A549 (cell line): ENCODE measurements at regions not wholly inside any gene's neighbourhood (a gene's known extent, or its start where the extent isn't known, plus 50 kb on each side); places are given as distances from the start of the nearest gene placed in this dataset.

Experiments used
- ATAC-seq, 2 experiments: fragments of 200-7000 bp in 1 of 2; fragments of >200 bp in 1 of 2; cut with Nextera tagmentation in 1 of 2; cut with Tn5 transposase in 1 of 2; 3 replicates each; pipeline versions ENCODE4 v1.8.0 to v1.9.1; 2018 to 2020; ENCODE audit warnings: mild to moderate bottlenecking in 1 of 2, moderate library complexity in 1 of 2
- CTCF ChIA-PET: fragments of 300-600 bp; sonication (Branson Sonifier 250); formaldehyde crosslinking; extraction: SDS; loops from one replicate; lab custom pipeline; 2021; ENCODE audit warnings: antibody characterized with exemption, inconsistent platforms; lab: Yijun Ruan, JAX
- POLR2A ChIA-PET: fragments of 350-600 bp; formaldehyde crosslinking; extraction: SDS; loops from one replicate; lab custom pipeline; 2021; ENCODE audit warnings: antibody characterized with exemption, inconsistent platforms; lab: Yijun Ruan, JAX
- DNase-seq, 2 experiments: peaks; one replicate each; pipeline versions ENCODE4 v3.0.0 to v3.0.0-alpha.2; 2011 to 2016; ENCODE audit warnings: low read depth in 1 of 2, low spot score in 1 of 2
- FAIRE-seq: peaks from 2 replicates; lab custom pipeline; 2011; peaks lifted over from hg19 to GRCh38; lab: Jason Lieb, UNC
- H3K27ac ChIP-seq, 2 experiments: fragments of >200 bp; sonication (Bioruptor Twin); formaldehyde crosslinking; 3 replicates each; pipeline ENCODE4 v1.5.1; 2016 to 2017
- H3K4me1 ChIP-seq: fragments of >200 bp; sonication (Bioruptor Twin); formaldehyde crosslinking; 3 replicates; pipeline ENCODE4 v1.6.1; 2016
- H3K4me2 ChIP-seq: fragments of >200 bp; sonication (Bioruptor Twin); formaldehyde crosslinking; 3 replicates; pipeline ENCODE4 v1.6.1; 2016
- H3K4me3 ChIP-seq: fragments of >200 bp; sonication (Bioruptor Twin); formaldehyde crosslinking; 3 replicates; pipeline ENCODE4 v1.5.1; 2016
- H3K9me3 ChIP-seq: fragments of >200 bp; sonication (Bioruptor Twin); formaldehyde crosslinking; 3 replicates; pipeline ENCODE4 v1.6.1; 2016
- ATOH8 ChIP-seq: fragments of 250-450 bp; sonication (Bioruptor Pico); IDR thresholded peaks from 2 replicates; pipeline ENCODE4 v1.5.0; 2020; ENCODE audit warnings: low read depth, mild to moderate bottlenecking, moderate library complexity
- BHLHE40 ChIP-seq: IDR thresholded peaks from 2 replicates; pipeline ENCODE4 v1.6.1; 2012; ENCODE audit warnings: low read depth, low read length, inconsistent platforms
- CEBPB ChIP-seq, 2 experiments: fragments of >200 bp in 1 of 2; sonication (Bioruptor Twin) in 1 of 2; formaldehyde crosslinking in 1 of 2; IDR thresholded peaks; 2 replicates each; pipeline ENCODE4 v1.6.1; 2012 to 2016
- EHF ChIP-seq: fragments of 250-450 bp; sonication (Bioruptor Pico); IDR thresholded peaks from 2 replicates; pipeline ENCODE4 v1.5.0; 2020; ENCODE audit warnings: mild to moderate bottlenecking
- ELK1 ChIP-seq: fragments of 150-350 bp; IDR thresholded peaks from 2 replicates; pipeline ENCODE4 v1.6.1; 2014; ENCODE audit warnings: low read depth, mild to moderate bottlenecking, low read length
- FOXS1 ChIP-seq: fragments of 250-450 bp; sonication (Bioruptor Pico); IDR thresholded peaks from 2 replicates; pipeline ENCODE4 v1.5.0; 2020; ENCODE audit warnings: mild to moderate bottlenecking, moderate library complexity
- GATA3 ChIP-seq: IDR thresholded peaks from 2 replicates; pipeline ENCODE4 v1.6.1; 2012; ENCODE audit warnings: borderline replicate concordance
- HDAC2 ChIP-seq: fragments of 200-600 bp; sonication (generic); IDR thresholded peaks from 2 replicates; pipeline ENCODE4 v1.6.1; 2016
- HEYL ChIP-seq: fragments of 250-450 bp; sonication (Bioruptor Pico); IDR thresholded peaks from 2 replicates; pipeline ENCODE4 v1.8.0; 2021; ENCODE audit warnings: mild to moderate bottlenecking, moderate library complexity
- HMGXB4 ChIP-seq: fragments of 250-450 bp; sonication (Bioruptor Pico); IDR thresholded peaks from 2 replicates; pipeline ENCODE4 v1.5.0; 2021; ENCODE audit warnings: mild to moderate bottlenecking, moderate library complexity, borderline replicate concordance
- HOXB5 ChIP-seq: fragments of 250-450 bp; sonication (Bioruptor Pico); IDR thresholded peaks from 2 replicates; pipeline ENCODE4 v1.5.0; 2020; ENCODE audit warnings: mild to moderate bottlenecking, moderate library complexity
- JUNB ChIP-seq: fragments of >200 bp; sonication (Bioruptor Twin); formaldehyde crosslinking; IDR thresholded peaks from 2 replicates; pipeline ENCODE4 v1.6.1; 2016
- MAX ChIP-seq: IDR thresholded peaks from 2 replicates; pipeline ENCODE4 v1.6.1; 2012
- NPAS2 ChIP-seq: fragments of 250-450 bp; sonication (Bioruptor Pico); IDR thresholded peaks from 2 replicates; pipeline ENCODE4 v1.8.0; 2022; ENCODE audit warnings: mild to moderate bottlenecking, moderate library complexity, borderline replicate concordance
- POLR2A ChIP-seq: IDR thresholded peaks from 2 replicates; pipeline ENCODE4 v1.6.1; 2012; ENCODE audit warnings: mild to moderate bottlenecking, low read length
- RAD21 ChIP-seq, 2 experiments: fragments of >200 bp in 1 of 2; sonication (Bioruptor Twin) in 1 of 2; formaldehyde crosslinking in 1 of 2; IDR thresholded peaks in 1 of 2; conservative IDR thresholded peaks in 1 of 2; 2 replicates in 1 of 2; 3 replicates in 1 of 2; pipeline ENCODE4 v1.6.1; 2012 to 2018; ENCODE audit warnings: inconsistent platforms in 1 of 2
- RARB ChIP-seq: fragments of 250-450 bp; sonication (Bioruptor Pico); IDR thresholded peaks from 2 replicates; pipeline ENCODE4 v1.8.0; 2021; ENCODE audit warnings: mild to moderate bottlenecking, moderate library complexity
- RCOR1 ChIP-seq: fragments of 150-350 bp; IDR thresholded peaks from 2 replicates; pipeline ENCODE4 v1.6.1; 2014; ENCODE audit warnings: antibody characterized with exemption, low read length, low read depth
- RNF2 ChIP-seq: fragments of 200-600 bp; sonication (generic); IDR thresholded peaks from 2 replicates; pipeline ENCODE4 v1.6.1; 2016; ENCODE audit warnings: low read depth, mild to moderate bottlenecking, antibody characterized with exemption, moderate library complexity, borderline replicate concordance
- TFCP2L1 ChIP-seq: fragments of 250-450 bp; sonication (Bioruptor Pico); IDR thresholded peaks from 2 replicates; pipeline ENCODE4 v1.5.0; 2021; ENCODE audit warnings: mild to moderate bottlenecking
- TP53 ChIP-seq: fragments of 250-450 bp; sonication (Bioruptor Pico); IDR thresholded peaks from 2 replicates; pipeline ENCODE4 v1.5.0; 2021; ENCODE audit warnings: mild to moderate bottlenecking, moderate library complexity
- ZC3H11A ChIP-seq: fragments of 450-650 bp; IDR thresholded peaks from 2 replicates; pipeline ENCODE4 v1.6.1; 2014; ENCODE audit warnings: antibody characterized with exemption, mild to moderate bottlenecking
- ZFP36 ChIP-seq: fragments of 450-650 bp; IDR thresholded peaks from 2 replicates; pipeline ENCODE4 v1.6.1; 2014; ENCODE audit warnings: borderline replicate concordance; ENCODE audit not compliant: partially characterized antibody
- ZSCAN20 ChIP-seq: fragments of 250-450 bp; sonication (Bioruptor Pico); IDR thresholded peaks from 2 replicates; pipeline ENCODE4 v1.8.0; 2022; ENCODE audit warnings: mild to moderate bottlenecking, moderate library complexity
- WGBS: methylation state at CpG from one replicate; pipeline ENCODE4 v1.1.6; 2017; ENCODE audit errors: missing lambda C conversion rate; 5-methylcytosine and 5-hydroxymethylcytosine counted together

GRCh38 chr9:106074006-106074405, 379.7 kb downstream of the TMEM38B start:
- Histone ChIP-seq H3K9me3 (no peaks in the 10 kb centered on the region), H3K27ac (no peak overlapping the region), H3K4me3 (no peak overlapping the region), H3K4me1 (no peaks in the 10 kb centered on the region), H3K4me2 (no peak overlapping the region)
- DNase-seq (no peak), ATAC-seq (no peak), FAIRE-seq (no peak)
- TF ChIP-seq MAX = no peak
- no peak for TF ChIP-seq ELK1
- no peak for TF ChIP-seq POLR2A
- no peak for TF ChIP-seq HEYL (CRISPR knock-in tag)
- TF ChIP-seq JUNB = no peak
- no peak for TF ChIP-seq BHLHE40
- TF ChIP-seq ZSCAN20 (CRISPR knock-in tag) = no peak
- no peak for TF ChIP-seq FOXS1 (CRISPR knock-in tag)
- no peak for TF ChIP-seq RAD21 (conservative IDR thresholded peaks at IDR 0.05 in 1 of 2, IDR thresholded peaks at IDR 0.05 in 1 of 2)
- TF ChIP-seq ZFP36 = no peak
- TF ChIP-seq GATA3 = no peak
- TF ChIP-seq RNF2 = no peak
- no peak for TF ChIP-seq TP53 (CRISPR knock-in tag)
- no peak for TF ChIP-seq TFCP2L1 (CRISPR knock-in tag)
- no peak for TF ChIP-seq RARB (CRISPR knock-in tag)
- no peak for TF ChIP-seq HDAC2
- no peak for TF ChIP-seq ATOH8 (CRISPR knock-in tag)
- no peak for TF ChIP-seq EHF (CRISPR knock-in tag)
- CTCF ChIA-PET = no interaction called here
- POLR2A ChIA-PET = no interaction called here
- 0% methylated on average over 1 of the region's 1 CpG for WGBS

- TF ChIP-seq ZC3H11A (no peak), HDAC2 (no peak), RCOR1 (no peak), NPAS2 (CRISPR knock-in tag) (no peak), ZSCAN20 (CRISPR knock-in tag) (no peak), HMGXB4 (no peak), CEBPB (IDR thresholded peaks at IDR 0.05) (no peak), ATOH8 (CRISPR knock-in tag) (no peak), RNF2 (no peak), HOXB5 (CRISPR knock-in tag) (no peak), HEYL (CRISPR knock-in tag) (no peak)
- 18% methylated on average over 3 of the region's 3 CpGs for WGBS
- CTCF ChIA-PET = no interaction called here
- DNase-seq (no peak), FAIRE-seq (no peak), ATAC-seq (no peak)
- Histone ChIP-seq H3K27ac (no peak overlapping the region), H3K9me3 (no peaks in the 10 kb centered on the region), H3K4me2 (no peak overlapping the region), H3K4me1 (no peaks in the 10 kb centered on the region), H3K4me3 (no peak overlapping the region)
- POLR2A ChIA-PET = no interaction called here
Measured at GRCh38 chr9:106075236-106075959, 381.1 kb downstream of the TMEM38B start.
